Gastrocnemius medialis (tissue), 4 donors: ENCODE measurements at regions not wholly inside any gene's neighbourhood (a gene's known extent, or its start where the extent isn't known, plus 50 kb on each side); places are given as distances from the start of the nearest gene placed in this dataset.

Source experiments
- CTCF ChIP-seq, 5 experiments: fragments of 450-650 bp in 3 of 5; fragments of 200-600 bp in 2 of 5; sonication (generic) in 2 of 5; IDR thresholded peaks in 4 of 5; conservative IDR thresholded peaks in 1 of 5; 1 replicate in 4 of 5; 2 replicates in 1 of 5; pipeline ENCODE4 v1.5.1; 2016 to 2019; ENCODE audit warnings: antibody characterized with exemption in 5 of 5, mild to moderate bottlenecking in 3 of 5, moderate library complexity in 3 of 5
- POLR2A ChIP-seq, 2 donors: fragments of 450-650 bp; IDR thresholded peaks; one replicate each; pipeline ENCODE4 v1.6.1; 2017; ENCODE audit warnings: antibody characterized with exemption in 2 of 2, mild to moderate bottlenecking in 2 of 2, moderate library complexity in 2 of 2

GRCh38 chr5:88979244-88979643 lies 96.3 kb upstream of the MEF2C start:
- TF ChIP-seq POLR2A (IDR thresholded peaks at IDR 0.05) (no peak), CTCF (IDR thresholded peaks at IDR 0.05 in 4 of 5, conservative IDR thresholded peaks at IDR 0.05 in 1 of 5) (no peak)
